K562 (cell line): ENCODE measurements at regions not wholly inside any gene's neighbourhood (a gene's known extent, or its start where the extent isn't known, plus 50 kb on each side); places are given as distances from the start of the nearest gene placed in this dataset.

Source experiments
- ATAC-seq: fragments of 200-7000 bp; cut with Tn5 transposase; 3 replicates; pipeline ENCODE4 v1.9.1; 2020; ENCODE audit warnings: moderate library complexity
- BruUV-seq: library from RNA; stranded (reverse); fragments of 400-500 nt; replicated peaks from 2 replicates; lab custom pipeline; 2021; lab: Mats Ljungman, UMichigan
- CTCF ChIA-PET: fragments of 300-600 bp; formaldehyde crosslinking; extraction: SDS; loops from one replicate; lab custom pipeline; 2021; ENCODE audit warnings: low intra/inter-chr PET ratio; lab: Yijun Ruan, JAX
- POLR2A ChIA-PET: fragments of 300-600, 350-650 bp; sonication (Branson Sonifier 250); formaldehyde crosslinking; extraction: SDS; loops from one replicate; lab custom pipeline; 2021; ENCODE audit warnings: antibody characterized with exemption, inconsistent platforms; lab: Yijun Ruan, JAX
- DNase-seq, 4 experiments: peaks; one replicate each; pipeline versions ENCODE4 v3.0.0 to v3.0.0-alpha.2; 2011 to 2018; ENCODE audit warnings: low spot score in 3 of 4, mixed read lengths in 3 of 4; ENCODE audit errors: extremely low read depth in 1 of 4
- FAIRE-seq: peaks from 2 replicates; lab custom pipeline; 2011; peaks lifted over from hg19 to GRCh38; lab: Jason Lieb, UNC
- H2AFZ ChIP-seq: 2 replicates; pipeline ENCODE4 v1.6.0; 2011; ENCODE audit warnings: low read depth, low read length, control low read depth, inconsistent platforms
- H3K27ac ChIP-seq: fragments of 200-600 bp; 3 replicates; pipeline ENCODE4 v1.8.0; 2011; ENCODE audit warnings: low read depth, mild to moderate bottlenecking, control low read depth, inconsistent platforms, low read length, moderate library complexity, mixed read lengths; ENCODE audit errors: extremely low read depth
- H3K27me3 ChIP-seq, 2 experiments: fragments of 300-600 bp in 1 of 2; 2 replicates in 1 of 2; 3 replicates in 1 of 2; pipeline versions ENCODE4 v1.6.0 to v1.8.0; 2011; ENCODE audit warnings: inconsistent platforms in 2 of 2, low read length in 2 of 2, mild to moderate bottlenecking in 1 of 2, mixed read lengths in 1 of 2, moderate library complexity in 1 of 2; ENCODE audit not compliant: control insufficient read depth in 2 of 2, insufficient read depth in 2 of 2
- H3K36me3 ChIP-seq: fragments of 300-600 bp; 3 replicates; pipeline ENCODE4 v1.8.0; 2011; ENCODE audit warnings: mild to moderate bottlenecking, low read length, inconsistent platforms; ENCODE audit not compliant: control insufficient read depth, insufficient read depth
- H3K4me1 ChIP-seq, 2 experiments: fragments of 200-600 bp in 1 of 2; replicated peaks in 1 of 2; 2 replicates in 1 of 2; 3 replicates in 1 of 2; pipeline versions ENCODE4 v1.5.1 to v1.8.0; 2011; ENCODE audit warnings: inconsistent platforms in 2 of 2, low read length in 2 of 2, mild to moderate bottlenecking in 1 of 2, mixed read lengths in 1 of 2, moderate library complexity in 1 of 2; ENCODE audit not compliant: control insufficient read depth in 2 of 2, insufficient read depth in 2 of 2
- H3K4me2 ChIP-seq: 2 replicates; pipeline ENCODE4 v1.6.1; 2011; ENCODE audit warnings: low read length, control low read depth, inconsistent platforms, mixed read lengths; ENCODE audit not compliant: insufficient read depth
- H3K4me3 ChIP-seq: fragments of 200-600 bp; sonication (generic), shearing (Covaris generic); 2 replicates; pipeline ENCODE4 v1.5.1; 2016; ENCODE audit warnings: control low read depth, inconsistent platforms
- H3K79me2 ChIP-seq: fragments of 200-600 bp; 3 replicates; pipeline ENCODE4 v1.8.0; 2011; ENCODE audit warnings: low read length, inconsistent platforms; ENCODE audit not compliant: control insufficient read depth, insufficient read depth
- H3K9ac ChIP-seq, 2 experiments: 2 replicates each; pipeline versions ENCODE4 v1.6.0 to v1.6.1; 2011; ENCODE audit warnings: low read depth in 2 of 2, low read length in 2 of 2, control low read depth in 1 of 2, inconsistent platforms in 1 of 2, mild to moderate bottlenecking in 1 of 2, mixed read lengths in 1 of 2; ENCODE audit not compliant: insufficient read depth in 1 of 2
- H3K9me1 ChIP-seq: one replicate; pipeline ENCODE4 v1.6.0; 2011; ENCODE audit warnings: inconsistent platforms, mild to moderate bottlenecking, low read length, moderate library complexity; ENCODE audit not compliant: control insufficient read depth, insufficient read depth
- H3K9me3 ChIP-seq: replicated peaks from 2 replicates; pipeline ENCODE4 v1.5.1; 2011; ENCODE audit warnings: low read depth, low read length, inconsistent platforms; ENCODE audit not compliant: control insufficient read depth, insufficient read depth
- H4K20me1 ChIP-seq: replicated peaks from 2 replicates; pipeline ENCODE4 v1.6.1; 2011; ENCODE audit warnings: low read length, inconsistent platforms, mixed read lengths; ENCODE audit not compliant: control insufficient read depth, insufficient read depth
- GATAD2A ChIP-seq: fragments of 450-650 bp; IDR thresholded peaks from 2 replicates; pipeline ENCODE4 v1.6.1; 2017
- HEY1 ChIP-seq: fragments of 250-450 bp; sonication (Bioruptor Pico); IDR thresholded peaks from 2 replicates; pipeline ENCODE4 v1.5.0; 2020; ENCODE audit warnings: mild to moderate bottlenecking, moderate library complexity, borderline replicate concordance
- HNRNPLL ChIP-seq: fragments of 200-400 bp; formaldehyde crosslinking; IDR thresholded peaks from 2 replicates; pipeline ENCODE4 v1.6.1; 2017; ENCODE audit warnings: low read length, low read depth, mild to moderate bottlenecking; ENCODE audit not compliant: poor library complexity, severe bottlenecking
- ILF3 ChIP-seq: fragments of 450-650 bp; IDR thresholded peaks from 2 replicates; pipeline ENCODE4 v1.6.1; 2018; ENCODE audit warnings: antibody characterized with exemption, mild to moderate bottlenecking, moderate library complexity, borderline replicate concordance
- KDM2B ChIP-seq: fragments of 250-450 bp; sonication (Bioruptor Pico); IDR thresholded peaks from 2 replicates; pipeline ENCODE4 v1.8.0; 2021; ENCODE audit warnings: mild to moderate bottlenecking, moderate library complexity
- MAFG ChIP-seq: fragments of 450-650 bp; conservative IDR thresholded peaks from 2 replicates; pipeline ENCODE4 v1.6.1; 2016; ENCODE audit warnings: missing genetic modification characterization, missing compliant biosample characterization
- MED1 ChIP-seq: sonication (generic); formaldehyde crosslinking; IDR thresholded peaks from 2 replicates; pipeline ENCODE4 v1.8.1; 2023; ENCODE audit warnings: missing genetic modification reagents, borderline replicate concordance
- SMARCA4 ChIP-seq: fragments of 450-650 bp; IDR thresholded peaks from 2 replicates; pipeline ENCODE4 v1.6.1; 2016
- SMARCB1 ChIP-seq: IDR thresholded peaks from 2 replicates; pipeline ENCODE4 v1.6.1; 2011; ENCODE audit warnings: improper control_type of control experiment, low read depth; ENCODE audit not compliant: insufficient read length
- TAF7 ChIP-seq: fragments of 450-650 bp; IDR thresholded peaks from 2 replicates; pipeline ENCODE4 v1.6.1; 2016; ENCODE audit warnings: missing genetic modification characterization, missing compliant biosample characterization
- TSC22D4 ChIP-seq: fragments of 450-650 bp; IDR thresholded peaks from 2 replicates; pipeline ENCODE4 v1.6.1; 2016; ENCODE audit warnings: missing genetic modification characterization, missing biosample characterization, control low read depth
- ZNF311 ChIP-seq: fragments of 250-450 bp; sonication (Bioruptor Pico); IDR thresholded peaks from 2 replicates; pipeline ENCODE4 v1.4.0; 2020; ENCODE audit warnings: mild to moderate bottlenecking, moderate library complexity
- ZNF57 ChIP-seq: fragments of 450-650 bp; formaldehyde crosslinking; IDR thresholded peaks from 2 replicates; pipeline ENCODE4 v1.4.0; 2020; ENCODE audit warnings: mild to moderate bottlenecking, moderate library complexity
- ZNF589 ChIP-seq: fragments of 200-800 bp; sonication (Bioruptor generic); IDR thresholded peaks from 2 replicates; pipeline ENCODE4 v1.6.1; 2016; ENCODE audit warnings: low read depth, missing genetic modification characterization, missing compliant biosample characterization
- WGBS: fragments of 100-300 bp; shearing (Covaris generic); methylation state at CpG from one replicate; pipeline ENCODE4 v1.1.6; 2016; ENCODE audit warnings: low coverage, mixed read lengths; ENCODE audit not compliant: insufficient coverage; ENCODE audit errors: missing lambda C conversion rate; 5-methylcytosine and 5-hydroxymethylcytosine counted together
- in situ Hi-C: fragments of 300-500 bp; cut with MboI; formaldehyde crosslinking; loops from 4 replicates; pipeline ENCODE4 v1.15.0; 2018; ENCODE audit warnings: inconsistent platforms, mixed read lengths
- intact Hi-C: fragments of 100-400 bp; cut with micrococcal nuclease; formaldehyde crosslinking; loops from 2 replicates; pipeline ENCODE4 v1.14.2; 2022
- TF ChIP-seq, protein P1 (sequence below): fragments of 250-450 bp; sonication (Bioruptor Pico); IDR thresholded peaks from 2 replicates; pipeline ENCODE4 v1.8.0; 2022; ENCODE audit warnings: inconsistent platforms, mild to moderate bottlenecking, moderate library complexity, borderline replicate concordance
- TF ChIP-seq, protein P2 (sequence below): IDR thresholded peaks from 2 replicates; pipeline ENCODE4 v1.6.1; 2012; ENCODE audit warnings: low read depth, low read length, improper control_type of control experiment, borderline replicate concordance

DNA sequence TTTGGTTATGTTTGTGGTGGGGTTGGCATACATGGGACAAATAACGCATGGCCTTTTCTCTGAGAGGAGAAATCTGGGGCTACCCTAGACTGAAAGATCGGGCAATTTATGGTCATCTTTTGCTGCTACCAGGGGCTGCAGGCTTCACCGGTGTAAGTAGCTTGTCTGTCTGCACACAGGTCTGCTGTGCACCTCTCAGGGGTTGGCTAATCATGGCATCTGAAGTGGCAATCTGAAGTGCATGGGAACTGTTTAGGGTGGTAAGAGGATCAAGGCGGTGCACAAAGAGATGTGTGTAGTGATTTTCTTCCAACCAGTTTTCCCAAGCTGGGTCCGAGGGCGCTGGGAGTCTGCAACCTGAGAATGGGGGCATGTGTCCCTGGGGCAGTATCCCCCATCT is 141.3 kb downstream of the EMP1 start:
- H3K27me3 ChIP-seq: no peaks in the 10 kb centered on the region
- H3K9ac ChIP-seq: no peak overlapping the region
- H3K4me1 ChIP-seq: no peaks in the 10 kb centered on the region
- DNase-seq: no peak
- no peak for FAIRE-seq
- H3K36me3 ChIP-seq: no peaks in the 10 kb centered on the region
- no peaks in the 10 kb centered on the region for H3K9me3 ChIP-seq
- no peak overlapping the region for H2AFZ ChIP-seq
- no peak for ATAC-seq
- H4K20me1 ChIP-seq: no peaks in the 10 kb centered on the region
- TF ChIP-seq MAFG (tag): no peak
- TF ChIP-seq ILF3: no peak
- TF ChIP-seq, protein P1, sequence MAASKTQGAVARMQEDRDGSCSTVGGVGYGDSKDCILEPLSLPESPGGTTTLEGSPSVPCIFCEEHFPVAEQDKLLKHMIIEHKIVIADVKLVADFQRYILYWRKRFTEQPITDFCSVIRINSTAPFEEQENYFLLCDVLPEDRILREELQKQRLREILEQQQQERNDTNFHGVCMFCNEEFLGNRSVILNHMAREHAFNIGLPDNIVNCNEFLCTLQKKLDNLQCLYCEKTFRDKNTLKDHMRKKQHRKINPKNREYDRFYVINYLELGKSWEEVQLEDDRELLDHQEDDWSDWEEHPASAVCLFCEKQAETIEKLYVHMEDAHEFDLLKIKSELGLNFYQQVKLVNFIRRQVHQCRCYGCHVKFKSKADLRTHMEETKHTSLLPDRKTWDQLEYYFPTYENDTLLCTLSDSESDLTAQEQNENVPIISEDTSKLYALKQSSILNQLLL (CRISPR knock-in tag): no peak
- TF ChIP-seq KDM2B (CRISPR knock-in tag): no peak
- TF ChIP-seq SMARCA4: no peak
- no peak for TF ChIP-seq SMARCB1
- TF ChIP-seq TAF7 (tag): no peak
- TF ChIP-seq ZNF311: no peak
- TF ChIP-seq MED1: no peak
- no peak for TF ChIP-seq TSC22D4 (tag)
- TF ChIP-seq ZNF57 (CRISPR knock-in tag): no peak
- TF ChIP-seq ZNF589: no peak
- no peak for TF ChIP-seq GATAD2A
- TF ChIP-seq HEY1 (CRISPR knock-in tag): no peak
- TF ChIP-seq HNRNPLL: no peak
- TF ChIP-seq, protein P2, sequence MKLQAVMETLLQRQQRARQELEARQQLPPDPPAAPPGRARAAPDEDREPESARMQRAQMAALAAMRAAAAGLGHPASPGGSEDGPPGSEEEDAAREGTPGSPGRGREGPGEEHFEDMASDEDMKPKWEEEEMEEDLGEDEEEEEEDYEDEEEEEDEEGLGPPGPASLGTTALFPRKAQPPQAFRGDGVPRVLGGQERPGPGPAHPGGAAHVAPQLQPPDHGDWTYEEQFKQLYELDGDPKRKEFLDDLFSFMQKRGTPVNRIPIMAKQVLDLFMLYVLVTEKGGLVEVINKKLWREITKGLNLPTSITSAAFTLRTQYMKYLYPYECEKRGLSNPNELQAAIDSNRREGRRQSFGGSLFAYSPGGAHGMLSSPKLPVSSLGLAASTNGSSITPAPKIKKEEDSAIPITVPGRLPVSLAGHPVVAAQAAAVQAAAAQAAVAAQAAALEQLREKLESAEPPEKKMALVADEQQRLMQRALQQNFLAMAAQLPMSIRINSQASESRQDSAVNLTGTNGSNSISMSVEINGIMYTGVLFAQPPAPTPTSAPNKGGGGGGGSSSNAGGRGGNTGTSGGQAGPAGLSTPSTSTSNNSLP: no peak
- H3K27ac ChIP-seq: no peak overlapping the region
- POLR2A ChIA-PET: no interaction called here
- intact Hi-C loops: no loop called here
- CTCF ChIA-PET: no interaction called here
- H3K4me2 ChIP-seq: no peak overlapping the region
- H3K79me2 ChIP-seq: no peaks in the 10 kb centered on the region
- WGBS: 0% methylated on average over 5 of the region's 6 CpGs
- no peaks in the 10 kb centered on the region for H3K9me1 ChIP-seq
- no peak overlapping the region for H3K4me3 ChIP-seq
- no TSS peak for BruUV-seq
- in situ Hi-C loops: no loop called here
